GM12873 (cell line): ENCODE measurements at regions not wholly inside any gene's neighbourhood (a gene's known extent, or its start where the extent isn't known, plus 50 kb on each side); places are given as distances from the start of the nearest gene placed in this dataset.

ENCODE experiments used
- TF ChIP-seq, protein P1 (sequence below): IDR thresholded peaks from 2 replicates; pipeline ENCODE4 v1.5.1; 2012; ENCODE audit warnings: low read depth, mild to moderate bottlenecking, moderate library complexity, low read length, control low read depth; ENCODE audit not compliant: insufficient read depth; ENCODE audit errors: missing control alignments

GRCh38 chr1:191963781-191964455 is 194.3 kb upstream of the RGS18 start:
- TF ChIP-seq, protein P1, sequence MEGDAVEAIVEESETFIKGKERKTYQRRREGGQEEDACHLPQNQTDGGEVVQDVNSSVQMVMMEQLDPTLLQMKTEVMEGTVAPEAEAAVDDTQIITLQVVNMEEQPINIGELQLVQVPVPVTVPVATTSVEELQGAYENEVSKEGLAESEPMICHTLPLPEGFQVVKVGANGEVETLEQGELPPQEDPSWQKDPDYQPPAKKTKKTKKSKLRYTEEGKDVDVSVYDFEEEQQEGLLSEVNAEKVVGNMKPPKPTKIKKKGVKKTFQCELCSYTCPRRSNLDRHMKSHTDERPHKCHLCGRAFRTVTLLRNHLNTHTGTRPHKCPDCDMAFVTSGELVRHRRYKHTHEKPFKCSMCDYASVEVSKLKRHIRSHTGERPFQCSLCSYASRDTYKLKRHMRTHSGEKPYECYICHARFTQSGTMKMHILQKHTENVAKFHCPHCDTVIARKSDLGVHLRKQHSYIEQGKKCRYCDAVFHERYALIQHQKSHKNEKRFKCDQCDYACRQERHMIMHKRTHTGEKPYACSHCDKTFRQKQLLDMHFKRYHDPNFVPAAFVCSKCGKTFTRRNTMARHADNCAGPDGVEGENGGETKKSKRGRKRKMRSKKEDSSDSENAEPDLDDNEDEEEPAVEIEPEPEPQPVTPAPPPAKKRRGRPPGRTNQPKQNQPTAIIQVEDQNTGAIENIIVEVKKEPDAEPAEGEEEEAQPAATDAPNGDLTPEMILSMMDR, result no peak

DNA sequence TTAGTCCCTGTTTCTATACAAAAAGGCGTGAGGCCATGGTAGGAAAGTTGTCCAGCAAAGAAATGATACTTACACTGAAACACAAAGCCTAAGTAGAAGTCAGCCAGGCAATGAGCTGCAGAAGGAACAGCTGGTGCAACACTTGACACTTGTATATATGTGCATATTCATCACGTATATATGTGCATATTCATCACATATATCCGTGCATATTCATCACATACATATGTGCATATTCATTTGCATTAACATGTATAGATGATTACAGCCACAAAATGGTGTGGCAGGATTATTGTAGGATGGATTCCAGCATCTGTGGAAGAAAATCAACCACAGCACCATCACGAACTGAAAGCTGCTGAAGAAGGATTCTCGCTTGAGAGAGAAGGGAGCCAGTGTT is 189.0 kb upstream of the RGS18 start:
- TF ChIP-seq, protein P1, result no peak

- TF ChIP-seq, protein P1, result no peak
Measured at GRCh38 chr1:191970116-191970515, 188.1 kb upstream of the RGS18 start.

DNA sequence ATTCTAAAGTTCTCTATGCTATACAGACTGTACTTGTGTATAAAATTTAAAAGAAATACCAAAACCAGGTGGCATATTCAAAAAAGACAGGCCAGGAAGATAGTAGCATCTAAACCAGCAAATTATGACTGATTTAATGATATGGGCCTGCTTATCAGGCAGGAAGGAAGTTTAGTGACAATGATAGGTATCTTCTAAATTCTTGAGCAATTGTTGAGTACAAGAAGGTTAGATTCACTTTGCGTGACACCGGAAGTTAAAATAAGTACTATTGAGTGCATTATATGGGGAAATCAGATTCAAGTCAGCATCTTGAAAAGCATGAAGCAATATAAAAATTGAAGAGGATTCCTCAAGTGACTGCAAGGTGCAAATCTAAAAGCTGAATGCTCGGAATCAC is 186.8 kb upstream of the RGS18 start:
- TF ChIP-seq, protein P1, result no peak

GRCh38 chr1:191974004-191974403 is 184.3 kb upstream of the RGS18 start:
- TF ChIP-seq, protein P1, result no peak

GRCh38 chr1:191977874-191978506 is 180.3 kb upstream of the RGS18 start:
- TF ChIP-seq, protein P1, result no peak

GRCh38 chr1:191984856-191985255 is 173.4 kb upstream of the RGS18 start:
- TF ChIP-seq, protein P1, result no peak
